CD14-positive monocyte (primary cell): ENCODE measurements at regions not wholly inside any gene's neighbourhood (a gene's known extent, or its start where the extent isn't known, plus 50 kb on each side); places are given as distances from the start of the nearest gene placed in this dataset.

Experiments
- DNase-seq, 3 donors: peaks; one replicate each; pipeline ENCODE4 v3.0.0-alpha.2; 2011 to 2022
- H2AFZ ChIP-seq: 2 replicates; pipeline ENCODE4 v1.6.0; 2012; ENCODE audit warnings: mild to moderate bottlenecking, low read depth, low read length, inconsistent platforms; ENCODE audit not compliant: insufficient read depth, poor library complexity, severe bottlenecking
- H3K27ac ChIP-seq, 2 donors: 1 replicate in 1 of 2; 2 replicates in 1 of 2; pipeline ENCODE4 v1.5.1; 2012 to 2013; ENCODE audit warnings: low read length in 2 of 2, control low read depth in 1 of 2, inconsistent platforms in 1 of 2, low read depth in 1 of 2, mild to moderate bottlenecking in 1 of 2
- H3K27me3 ChIP-seq, 2 donors: one replicate each; pipeline versions ENCODE4 v1.6.0 to v1.6.1; 2011 to 2013; ENCODE audit warnings: low read length in 2 of 2; ENCODE audit not compliant: control insufficient read depth in 2 of 2, insufficient read depth in 2 of 2
- H3K36me3 ChIP-seq, 2 donors: replicated peaks in 1 of 2; 1 replicate in 1 of 2; 2 replicates in 1 of 2; pipeline versions ENCODE4 v1.5.1 to v1.6.1; 2012 to 2013; ENCODE audit warnings: low read length in 2 of 2, control low read depth in 1 of 2, inconsistent platforms in 1 of 2, mild to moderate bottlenecking in 1 of 2; ENCODE audit not compliant: insufficient read depth in 2 of 2, control insufficient read depth in 1 of 2
- H3K4me1 ChIP-seq, 2 donors: 1 replicate in 1 of 2; 2 replicates in 1 of 2; pipeline versions ENCODE4 v1.5.1 to v1.6.1; 2012 to 2013; ENCODE audit warnings: low read length in 2 of 2, control low read depth in 1 of 2, inconsistent platforms in 1 of 2, mild to moderate bottlenecking in 1 of 2, moderate library complexity in 1 of 2; ENCODE audit not compliant: insufficient read depth in 2 of 2, control insufficient read depth in 1 of 2
- H3K4me2 ChIP-seq: replicated peaks from 2 replicates; pipeline ENCODE3; 2012; ENCODE audit warnings: low read length, moderate library complexity, mild to moderate bottlenecking; ENCODE audit not compliant: poor library complexity, severe bottlenecking; ENCODE audit errors: extremely low read depth
- H3K4me3 ChIP-seq, 3 experiments: fragments of 200-600 bp in 1 of 3; sonication (generic) in 1 of 3; replicated peaks in 1 of 3; 1 replicate in 2 of 3; 2 replicates in 1 of 3; pipeline ENCODE4 v1.5.1; 2011 to 2013; ENCODE audit warnings: low read length in 3 of 3, mild to moderate bottlenecking in 3 of 3, control low read depth in 2 of 3, low read depth in 2 of 3, inconsistent platforms in 1 of 3, moderate library complexity in 1 of 3
- H3K79me2 ChIP-seq: 2 replicates; pipeline ENCODE4 v1.6.0; 2012; ENCODE audit warnings: mild to moderate bottlenecking, control low read depth, inconsistent platforms, low read length, moderate library complexity; ENCODE audit not compliant: insufficient read depth
- H3K9ac ChIP-seq: 2 replicates; pipeline ENCODE4 v1.6.0; 2017; ENCODE audit warnings: low read length, mild to moderate bottlenecking; ENCODE audit not compliant: insufficient read depth, poor library complexity, severe bottlenecking
- H3K9me3 ChIP-seq, 2 donors: replicated peaks in 1 of 2; 1 replicate in 1 of 2; 2 replicates in 1 of 2; pipeline versions ENCODE4 v1.5.1 to v1.6.1; 2012 to 2013; ENCODE audit warnings: low read length in 2 of 2, control low read depth in 1 of 2; ENCODE audit not compliant: control insufficient read depth in 1 of 2, insufficient read depth in 1 of 2
- H4K20me1 ChIP-seq: 2 replicates; pipeline ENCODE4 v1.6.0; 2012; ENCODE audit warnings: mild to moderate bottlenecking, low read length, control low read depth, moderate library complexity; ENCODE audit not compliant: insufficient read depth
- H3K27ac Mint-ChIP-seq, 7 donors: one replicate each; pipeline ENCODE4 v1.8.0; 2020; ENCODE audit warnings: mild to moderate bottlenecking in 7 of 7, mixed read lengths in 7 of 7, moderate library complexity in 6 of 7, inconsistent platforms in 2 of 7
- H3K27me3 Mint-ChIP-seq, 3 donors: one replicate each; pipeline ENCODE4 v1.8.0; 2021 to 2022; ENCODE audit warnings: low read depth in 3 of 3, mild to moderate bottlenecking in 3 of 3, mixed read lengths in 3 of 3, moderate library complexity in 3 of 3, inconsistent platforms in 1 of 3
- H3K36me3 Mint-ChIP-seq, 2 donors: one replicate each; pipeline ENCODE4 v1.8.0; 2020; ENCODE audit warnings: mixed read lengths in 2 of 2, inconsistent platforms in 1 of 2, mild to moderate bottlenecking in 1 of 2
- H3K4me1 Mint-ChIP-seq: one replicate; pipeline ENCODE4 v1.8.0; 2020; ENCODE audit warnings: mild to moderate bottlenecking, mixed read lengths
- H3K4me3 Mint-ChIP-seq, 2 donors: one replicate each; pipeline ENCODE4 v1.8.0; 2020; ENCODE audit warnings: mild to moderate bottlenecking in 2 of 2, mixed read lengths in 2 of 2, moderate library complexity in 1 of 2
- H3K9me3 Mint-ChIP-seq, 7 donors: one replicate each; pipeline ENCODE4 v1.8.0; 2020 to 2022; ENCODE audit warnings: mixed read lengths in 7 of 7, mild to moderate bottlenecking in 6 of 7, moderate library complexity in 6 of 7, inconsistent platforms in 2 of 7
- CTCF ChIP-seq: fragments of 200-600 bp; IDR thresholded peaks from one replicate; pipeline ENCODE4 v1.8.0; 2022; ENCODE audit warnings: antibody characterized with exemption, mild to moderate bottlenecking
- WGBS: methylation state at CpG from one replicate; pipeline ENCODE4 v1.1.5; 2013; ENCODE audit warnings: missing lambda C conversion rate; ENCODE audit not compliant: insufficient coverage; 5-methylcytosine and 5-hydroxymethylcytosine counted together
- intact Hi-C, 2 donors: fragments of 100-400 bp; cut with micrococcal nuclease; formaldehyde crosslinking; loops; one replicate each; pipeline versions ENCODE4 v1.15.0 to v1.15.1; 2023

- peaks cover 4 to 10% (median 5%) of the 10 kb centered on the region in 3 donors for H3K27me3 Mint-ChIP-seq
- no peaks in the 10 kb centered on the region for H3K4me1 Mint-ChIP-seq
- WGBS, result 88% methylated on average over 1 of the region's 2 CpGs
- Histone ChIP-seq H3K9ac (no peak overlapping the region), H3K4me2 (no peak overlapping the region), H2AFZ (no peak overlapping the region), H3K36me3 (no peaks in the 10 kb centered on the region), H3K4me3 (no peak overlapping the region), H3K79me2 (no peaks in the 10 kb centered on the region), H3K27ac (no peak overlapping the region), H3K4me1 (no peaks in the 10 kb centered on the region), H3K27me3 (no peaks in the 10 kb centered on the region), H4K20me1 (no peaks in the 10 kb centered on the region), H3K9me3 (no peaks in the 10 kb centered on the region)
- peak overlapping the region in 1 of 7 donors; percentile 60 for H3K27ac Mint-ChIP-seq
- H3K9me3 Mint-ChIP-seq, result peaks cover 0 to 3% (median 0%) of the 10 kb centered on the region in 7 donors
- no peak for TF ChIP-seq CTCF
- H3K36me3 Mint-ChIP-seq, result no peaks in the 10 kb centered on the region
- H3K4me3 Mint-ChIP-seq, result no peak overlapping the region
- DNase-seq, result no peak
- intact Hi-C loops, result no loop called here
These were observed 76.0 kb downstream of the MYEOV start for GRCh38 chr11:69369945-69370344.

- H3K9me3 Mint-ChIP-seq, result peaks cover 0 to 3% (median 0%) of the 10 kb centered on the region in 7 donors
- no peak overlapping the region for H3K9ac ChIP-seq
- H3K4me2 ChIP-seq, result no peak overlapping the region
- H2AFZ ChIP-seq, result no peak overlapping the region
- H4K20me1 ChIP-seq, result no peaks in the 10 kb centered on the region
- H3K9me3 ChIP-seq, result no peaks in the 10 kb centered on the region
- intact Hi-C loops, result no loop called here
- DNase-seq, result no peak
- H3K27me3 ChIP-seq, result no peaks in the 10 kb centered on the region
- H3K79me2 ChIP-seq, result no peaks in the 10 kb centered on the region
- peaks cover 4 to 7% (median 5%) of the 10 kb centered on the region in 3 donors for H3K27me3 Mint-ChIP-seq
- no peaks in the 10 kb centered on the region for H3K36me3 ChIP-seq
- H3K4me3 Mint-ChIP-seq, result no peak overlapping the region
- no peak overlapping the region for H3K27ac ChIP-seq
- no peak overlapping the region for H3K27ac Mint-ChIP-seq
- H3K4me3 ChIP-seq, result no peak overlapping the region
- no peak for TF ChIP-seq CTCF
- H3K4me1 Mint-ChIP-seq, result no peaks in the 10 kb centered on the region
- no peaks in the 10 kb centered on the region for H3K36me3 Mint-ChIP-seq
- 90% methylated on average over 6 of the region's 13 CpGs for WGBS
- no peaks in the 10 kb centered on the region for H3K4me1 ChIP-seq
These were observed 77.2 kb downstream of the MYEOV start for GRCh38 chr11:69370984-69371709.
